ENCODE measurements at regions not wholly inside any gene's neighbourhood (a gene's known extent, or its start where the extent isn't known, plus 50 kb on each side); places are given as distances from the start of the nearest gene placed in this dataset.
"Not testable (repeated sequence)": the region's sequence is repeated elsewhere in the genome, so short reads cannot be mapped to it uniquely, and the experiment has no call there.

DNA sequence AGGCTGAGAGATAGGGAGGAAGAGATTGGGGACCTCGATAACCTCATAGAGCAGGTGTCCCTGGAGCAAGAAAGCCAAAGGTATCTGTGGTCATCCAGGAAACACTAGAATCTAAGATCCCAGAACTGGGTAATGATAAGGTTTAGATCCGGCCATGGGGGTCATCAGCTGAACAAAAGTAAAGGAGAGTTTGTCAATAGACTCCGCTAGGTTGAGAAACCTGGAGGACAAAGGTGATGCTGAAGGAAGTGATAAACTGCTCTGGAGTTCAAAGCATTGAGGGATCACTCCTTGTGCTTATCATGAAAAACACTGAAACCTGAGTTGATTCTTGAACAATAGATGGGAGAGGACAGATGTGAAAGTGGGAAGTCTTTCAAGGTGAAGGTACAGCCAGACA lies 59.5 kb upstream of the SLC2A1 start:
- no peak for DNase-seq
- Histone ChIP-seq H3K4me3 (no peak overlapping the region), H3K4me1 (no peaks in the 10 kb centered on the region), H3K27ac (no peak overlapping the region), H3K27me3 (peaks cover 21% of the 10 kb centered on the region), H3K9me3 (replicated peaks) (no peaks in the 10 kb centered on the region), H3K36me3 (no peaks in the 10 kb centered on the region)

DNA sequence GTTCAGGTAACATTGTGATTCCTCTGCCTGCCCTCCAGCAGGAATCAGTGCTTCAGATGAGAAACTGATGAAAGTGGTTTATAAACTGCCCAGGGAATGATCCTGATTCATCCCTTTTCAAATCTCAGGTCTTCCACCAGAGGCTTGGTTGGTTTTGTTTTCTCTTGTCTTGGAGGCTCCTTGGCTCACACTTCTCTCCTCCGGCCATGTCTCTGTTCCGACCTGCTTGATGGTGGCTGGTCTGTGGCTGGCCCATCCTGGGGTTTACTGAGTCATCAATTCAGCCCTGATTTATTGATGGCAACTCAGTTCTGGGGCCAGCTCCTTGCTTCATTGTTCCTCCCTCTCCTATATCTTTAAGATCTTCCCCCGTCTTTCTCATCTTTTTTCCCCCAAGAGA lies 56.6 kb upstream of the SLC2A1 start:
- no peaks in the 10 kb centered on the region for H3K4me1 ChIP-seq
- H3K9me3 ChIP-seq (replicated peaks), result no peaks in the 10 kb centered on the region

DNA sequence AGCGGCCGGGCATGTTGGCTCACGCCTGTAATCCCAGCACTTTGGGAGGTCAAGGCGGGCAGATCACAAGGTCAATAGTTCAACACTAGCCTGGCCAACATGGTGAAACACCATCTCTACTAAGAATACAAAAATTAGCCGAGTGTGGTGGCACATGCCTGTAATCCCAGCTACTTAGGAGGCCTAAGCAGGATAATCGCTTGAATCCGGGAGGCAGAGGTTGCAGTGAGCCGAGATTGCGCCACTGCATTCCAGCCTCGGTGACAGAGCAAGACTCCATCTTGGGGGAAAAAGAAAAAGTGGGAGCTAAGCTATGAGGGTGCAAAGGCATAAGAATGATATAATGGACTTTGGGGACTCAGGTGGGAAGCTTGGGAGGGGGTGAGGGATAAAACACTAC lies 55.9 kb upstream of the SLC2A1 start:
- H3K36me3 ChIP-seq; H3K4me3 ChIP-seq; H3K9me3 ChIP-seq (replicated peaks); DNase-seq; H3K27ac ChIP-seq; H3K4me1 ChIP-seq: not testable (repeated sequence)
- H3K27me3 ChIP-seq, result peaks cover 13% of the 10 kb centered on the region; the same call in 1 of the 2 replicates

More for the DNA sequence above, 56.6 kb upstream of the SLC2A1 start:
- no peak overlapping the region for H3K27ac ChIP-seq
- peaks cover 13% of the 10 kb centered on the region; the same call in 1 of the 2 replicates for H3K27me3 ChIP-seq
- DNase-seq, result no peak
- H3K36me3 ChIP-seq, result no peaks in the 10 kb centered on the region
- H3K4me3 ChIP-seq, result no peak overlapping the region

DNA sequence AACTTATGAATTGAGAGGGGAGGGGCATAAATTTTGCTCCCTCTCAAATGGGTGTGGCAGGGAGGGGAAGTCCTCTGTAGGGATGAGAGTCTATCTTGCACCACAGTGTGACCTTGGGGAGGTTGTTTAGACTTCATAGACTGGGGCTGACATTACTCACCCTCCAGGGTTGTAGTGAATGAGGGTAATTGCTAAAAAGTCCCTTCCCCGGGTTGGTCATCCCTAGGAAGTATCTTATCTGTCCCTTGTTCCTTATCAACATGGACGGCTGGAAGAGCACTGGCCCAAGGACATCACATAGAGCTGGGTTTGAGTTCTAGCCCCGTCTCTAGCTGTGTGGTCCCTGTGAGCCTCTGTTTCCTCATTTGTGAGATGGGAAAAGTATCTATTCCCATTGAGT lies 52.4 kb upstream of the SLC2A1 start:
- DNase-seq, result no peak

DNA sequence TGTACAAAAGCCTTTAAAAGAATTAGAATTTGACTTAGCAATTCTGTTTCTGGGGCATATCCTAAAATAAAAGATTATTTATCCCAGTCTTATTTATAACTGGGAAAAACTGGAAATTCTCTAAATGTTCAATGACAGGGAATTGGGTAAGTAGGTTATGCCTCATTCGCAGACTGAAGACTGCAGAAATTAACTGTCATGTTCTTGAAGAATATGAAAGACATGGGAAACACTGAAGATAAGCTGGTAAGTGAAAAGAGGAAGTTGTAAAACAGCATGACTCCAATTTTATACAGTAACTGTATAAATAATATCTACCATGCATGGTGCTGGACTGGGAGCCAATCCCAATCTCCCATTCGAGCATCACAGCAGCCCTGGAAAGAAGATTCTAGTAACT lies 50.6 kb upstream of the SLC2A1 start:
- DNase-seq, result no peak
- no peaks in the 10 kb centered on the region for H3K36me3 ChIP-seq
- no peak overlapping the region for H3K27ac ChIP-seq
- H3K9me3 ChIP-seq (replicated peaks), result no peaks in the 10 kb centered on the region
- H3K27me3 ChIP-seq, result 0 out of 2 replicates have a peak, but pooled peaks cover under 1% of the 10 kb centered on the region
- 0 out of 2 replicates have a peak, but pooled peaks cover 3% of the 10 kb centered on the region for H3K4me1 ChIP-seq
- no peak overlapping the region for H3K4me3 ChIP-seq

More for the DNA sequence above, 52.4 kb upstream of the SLC2A1 start:
- no peaks in the 10 kb centered on the region for H3K9me3 ChIP-seq (replicated peaks)
- H3K4me1 ChIP-seq, result 0 out of 2 replicates have a peak, but pooled peaks cover 3% of the 10 kb centered on the region
- H3K36me3 ChIP-seq, result no peaks in the 10 kb centered on the region
- H3K27me3 ChIP-seq, result peaks cover 13% of the 10 kb centered on the region; the same call in 1 of the 2 replicates
- H3K27ac ChIP-seq, result no peak overlapping the region
- H3K4me3 ChIP-seq, result no peak overlapping the region

DNA sequence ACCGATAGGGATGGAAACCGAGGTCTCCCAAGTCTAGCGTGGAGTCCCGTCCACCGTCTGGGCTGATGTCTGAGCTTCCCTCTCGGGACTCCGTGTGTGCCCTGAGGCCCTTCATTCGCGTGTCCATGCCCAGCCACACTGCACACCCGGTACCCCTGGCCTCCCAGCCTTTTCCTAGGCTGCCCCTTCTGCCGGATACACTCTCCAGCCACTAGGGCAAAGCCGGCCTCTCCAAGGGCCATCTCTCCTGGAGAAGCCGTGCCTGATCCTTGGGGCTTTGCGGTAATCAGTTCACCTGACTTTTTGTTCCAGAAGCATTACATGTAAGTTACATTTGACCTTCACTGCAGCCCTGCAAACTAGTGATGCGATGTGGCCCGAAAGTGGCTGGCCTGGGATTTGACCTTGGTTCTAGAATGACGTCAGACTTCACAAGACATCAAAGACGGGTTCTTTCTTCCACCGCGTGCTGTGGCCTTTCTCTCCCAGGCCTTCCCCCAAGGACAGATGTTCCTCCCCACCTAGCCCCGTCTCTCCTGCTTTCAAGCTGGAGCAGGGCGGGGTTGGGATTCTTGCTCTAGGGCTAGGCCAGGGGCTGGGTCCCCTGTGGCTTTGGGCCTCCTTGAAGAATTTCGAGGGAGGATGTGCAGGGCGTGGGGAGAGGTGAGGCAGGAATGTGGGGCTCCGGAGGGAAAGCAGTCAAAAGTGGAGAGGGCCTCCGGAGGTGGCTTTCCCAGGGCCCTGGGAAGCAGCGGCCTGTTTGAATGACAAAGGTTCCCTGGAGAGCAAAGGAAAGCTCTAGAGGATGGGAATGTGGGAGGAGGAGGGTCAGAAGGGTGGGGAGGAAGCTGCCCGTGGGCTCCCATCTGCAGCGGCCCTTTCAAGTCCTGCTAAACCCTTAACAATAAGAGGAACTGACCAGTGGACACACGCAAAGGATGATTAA lies 49.7 kb upstream of the SLC2A1 start:
- DNase-seq, result no peak
- Histone ChIP-seq H3K4me1 (0 out of 2 replicates have a peak, but pooled peaks cover 3% of the 10 kb centered on the region), H3K27me3 (no peaks in the 10 kb centered on the region), H3K36me3 (no peaks in the 10 kb centered on the region), H3K27ac (no peak overlapping the region), H3K4me3 (no peak overlapping the region), H3K9me3 (replicated peaks) (no peaks in the 10 kb centered on the region)
